Esophagus muscularis mucosa (tissue), 4 donors: ENCODE measurements at regions not wholly inside any gene's neighbourhood (a gene's known extent, or its start where the extent isn't known, plus 50 kb on each side); places are given as distances from the start of the nearest gene placed in this dataset.
"Not testable (repeated sequence)": the region's sequence is repeated elsewhere in the genome, so short reads cannot be mapped to it uniquely, and the experiment has no call there.

Experiments
- DNase-seq: peaks from one replicate; pipeline ENCODE4 v3.0.0-alpha.2; 2017; ENCODE audit errors: extremely low spot score
- H3K27ac ChIP-seq, 4 donors: fragments of 200-600 bp; sonication (generic); replicated peaks in 1 of 4; 1 replicate in 3 of 4; 2 replicates in 1 of 4; pipeline ENCODE4 v1.5.1; 2016 to 2019; ENCODE audit warnings: mild to moderate bottlenecking in 1 of 4
- H3K27me3 ChIP-seq, 4 donors: fragments of 200-600 bp; sonication (generic); one replicate each; pipeline versions ENCODE4 v1.5.1 to v1.6.0; 2016 to 2019
- H3K36me3 ChIP-seq, 4 donors: fragments of 200-600 bp; sonication (generic); one replicate each; pipeline ENCODE4 v1.5.1; 2016 to 2019
- H3K4me1 ChIP-seq, 4 donors: fragments of 200-600 bp; sonication (generic); one replicate each; pipeline ENCODE4 v1.5.1; 2016 to 2019
- H3K4me3 ChIP-seq, 4 donors: fragments of 200-600 bp; sonication (generic); 1 replicate in 2 of 4; 2 replicates in 2 of 4; pipeline ENCODE4 v1.5.1; 2016 to 2019; ENCODE audit warnings: mild to moderate bottlenecking in 4 of 4, moderate library complexity in 1 of 4
- H3K9me3 ChIP-seq, 4 donors: fragments of 200-600 bp; sonication (generic); 1 replicate in 3 of 4; 2 replicates in 1 of 4; pipeline ENCODE4 v1.5.1; 2016 to 2019
- WGBS: methylation state at CpG from one replicate; pipeline ENCODE4 v1.1.5; 2018; 5-methylcytosine and 5-hydroxymethylcytosine counted together
- intact Hi-C: fragments of 100-400 bp; cut with DNase I; formaldehyde crosslinking; loops from one replicate; pipeline ENCODE4 v1.15.1; 2023

- H3K27me3 ChIP-seq, H3K36me3 ChIP-seq, H3K27ac ChIP-seq, H3K4me1 ChIP-seq, intact Hi-C loops, H3K4me3 ChIP-seq, DNase-seq: not testable (repeated sequence)
- H3K9me3 ChIP-seq, result peaks cover 0 to 19% (median 12%) of the 10 kb centered on the region in 4 donors
- WGBS, result 77% methylated on average over 1 of the region's 1 CpG
Measured at GRCh38 chr21:9859865-9860264, 661.5 kb upstream of the TPTE start.

- H3K4me3 ChIP-seq, H3K27me3 ChIP-seq, H3K27ac ChIP-seq, H3K36me3 ChIP-seq, H3K4me1 ChIP-seq, intact Hi-C loops, DNase-seq: not testable (repeated sequence)
- 57% methylated on average over 4 of the region's 4 CpGs for WGBS
- H3K9me3 ChIP-seq, result peaks cover 0 to 33% (median 17%) of the 10 kb centered on the region in 4 donors
Measured at GRCh38 chr21:9862456-9862855, 658.9 kb upstream of the TPTE start.

- 67% methylated on average over 1 of the region's 1 CpG for WGBS
- H3K27ac ChIP-seq, DNase-seq, H3K4me3 ChIP-seq, H3K4me1 ChIP-seq, H3K27me3 ChIP-seq, H3K36me3 ChIP-seq, intact Hi-C loops: not testable (repeated sequence)
- peaks cover 0 to 24% (median 13%) of the 10 kb centered on the region in 4 donors for H3K9me3 ChIP-seq
Measured at GRCh38 chr21:9867815-9868214, 653.6 kb upstream of the TPTE start.

- DNase-seq, H3K36me3 ChIP-seq, H3K4me1 ChIP-seq, H3K27me3 ChIP-seq, H3K27ac ChIP-seq, H3K4me3 ChIP-seq, intact Hi-C loops: not testable (repeated sequence)
- WGBS, result 62% methylated on average over 8 of the region's 8 CpGs
- peaks cover 0 to 12% (median 7%) of the 10 kb centered on the region in 4 donors for H3K9me3 ChIP-seq
Measured at GRCh38 chr21:9873096-9873495, 648.3 kb upstream of the TPTE start.

GRCh38 chr21:9874136-9874535 is 647.2 kb upstream of the TPTE start:
- peaks cover 0 to 20% (median 11%) of the 10 kb centered on the region in 4 donors for H3K9me3 ChIP-seq
- intact Hi-C loops, DNase-seq, H3K4me1 ChIP-seq, H3K27me3 ChIP-seq, H3K27ac ChIP-seq, H3K4me3 ChIP-seq, H3K36me3 ChIP-seq: not testable (repeated sequence)
- 54% methylated on average over 5 of the region's 5 CpGs for WGBS

GRCh38 chr21:9881430-9881829 is 640.0 kb upstream of the TPTE start:
- H3K4me1 ChIP-seq, intact Hi-C loops, H3K27me3 ChIP-seq, H3K36me3 ChIP-seq, H3K4me3 ChIP-seq, DNase-seq, H3K27ac ChIP-seq: not testable (repeated sequence)
- peaks cover 0 to 28% (median 20%) of the 10 kb centered on the region in 4 donors for H3K9me3 ChIP-seq
- 53% methylated on average over 4 of the region's 4 CpGs for WGBS

GRCh38 chr21:9883047-9883446 is 638.3 kb upstream of the TPTE start:
- intact Hi-C loops, H3K36me3 ChIP-seq, H3K4me1 ChIP-seq, H3K4me3 ChIP-seq, H3K27ac ChIP-seq, H3K27me3 ChIP-seq, DNase-seq: not testable (repeated sequence)
- 29% methylated on average over 2 of the region's 2 CpGs for WGBS
- H3K9me3 ChIP-seq, result peaks cover 0 to 24% (median 16%) of the 10 kb centered on the region in 4 donors

- intact Hi-C loops, H3K36me3 ChIP-seq, H3K27me3 ChIP-seq, H3K27ac ChIP-seq, H3K4me3 ChIP-seq, H3K4me1 ChIP-seq: not testable (repeated sequence)
- WGBS, result 36% methylated on average over 2 of the region's 2 CpGs
- peak; percentile 93 for DNase-seq
- H3K9me3 ChIP-seq, result peaks cover 0 to 18% (median 13%) of the 10 kb centered on the region in 4 donors
Measured at GRCh38 chr21:9883571-9884282, 637.7 kb upstream of the TPTE start.

GRCh38 chr21:9888500-9888899 is 632.9 kb upstream of the TPTE start:
- H3K9me3 ChIP-seq, intact Hi-C loops: not testable (repeated sequence)
- WGBS, result 46% methylated on average over 6 of the region's 6 CpGs

GRCh38 chr21:9903579-9903978 is 617.8 kb upstream of the TPTE start:
- DNase-seq, result peak; percentile 91
- WGBS, result 39% methylated on average over 3 of the region's 3 CpGs
- H3K27me3 ChIP-seq, H3K27ac ChIP-seq, H3K4me3 ChIP-seq, intact Hi-C loops, H3K36me3 ChIP-seq, H3K9me3 ChIP-seq, H3K4me1 ChIP-seq: not testable (repeated sequence)

More at GRCh38 chr21:9888500-9888899, 632.9 kb upstream of the TPTE start:
- H3K36me3 ChIP-seq, DNase-seq, H3K27ac ChIP-seq, H3K27me3 ChIP-seq, H3K4me1 ChIP-seq, H3K4me3 ChIP-seq: not testable (repeated sequence)

- H3K36me3 ChIP-seq, H3K4me3 ChIP-seq, H3K27ac ChIP-seq, H3K27me3 ChIP-seq, intact Hi-C loops, H3K9me3 ChIP-seq, H3K4me1 ChIP-seq, DNase-seq: not testable (repeated sequence)
- 41% methylated on average over 5 of the region's 5 CpGs for WGBS
Measured at GRCh38 chr21:9914135-9914534, 607.2 kb upstream of the TPTE start.

GRCh38 chr21:9919446-9919845 is 601.9 kb upstream of the TPTE start:
- H3K27ac ChIP-seq, H3K9me3 ChIP-seq, DNase-seq, H3K27me3 ChIP-seq, H3K4me3 ChIP-seq, intact Hi-C loops, H3K36me3 ChIP-seq, H3K4me1 ChIP-seq: not testable (repeated sequence)
- WGBS, result 42% methylated on average over 1 of the region's 1 CpG

- H3K27ac ChIP-seq, H3K4me1 ChIP-seq, H3K4me3 ChIP-seq, H3K27me3 ChIP-seq, H3K36me3 ChIP-seq, intact Hi-C loops, DNase-seq: not testable (repeated sequence)
- WGBS, result 69% methylated on average over 7 of the region's 7 CpGs
- H3K9me3 ChIP-seq, result peaks cover 0 to 20% (median 10%) of the 10 kb centered on the region in 4 donors
Measured at GRCh38 chr21:9943639-9944038, 577.7 kb upstream of the TPTE start.
